Ovary (tissue), 3 donors: ENCODE measurements at regions not wholly inside any gene's neighbourhood (a gene's known extent, or its start where the extent isn't known, plus 50 kb on each side); places are given as distances from the start of the nearest gene placed in this dataset.

Source experiments
- EP300 ChIP-seq: sonication (generic); formaldehyde crosslinking; IDR thresholded peaks from one replicate; pipeline ENCODE4 v1.6.1; 2017; ENCODE audit warnings: antibody characterized with exemption
- TF ChIP-seq, protein P1 (sequence below), 3 donors: fragments of 450-650 bp in 2 of 3; fragments of 200-600 bp in 1 of 3; IDR thresholded peaks; one replicate each; pipeline versions ENCODE4 v1.5.1 to v1.8.0; 2016 to 2022; ENCODE audit warnings: antibody characterized with exemption in 3 of 3, mild to moderate bottlenecking in 1 of 3
- donor health status: DM: no; HTN: no; CAD: no.

DNA sequence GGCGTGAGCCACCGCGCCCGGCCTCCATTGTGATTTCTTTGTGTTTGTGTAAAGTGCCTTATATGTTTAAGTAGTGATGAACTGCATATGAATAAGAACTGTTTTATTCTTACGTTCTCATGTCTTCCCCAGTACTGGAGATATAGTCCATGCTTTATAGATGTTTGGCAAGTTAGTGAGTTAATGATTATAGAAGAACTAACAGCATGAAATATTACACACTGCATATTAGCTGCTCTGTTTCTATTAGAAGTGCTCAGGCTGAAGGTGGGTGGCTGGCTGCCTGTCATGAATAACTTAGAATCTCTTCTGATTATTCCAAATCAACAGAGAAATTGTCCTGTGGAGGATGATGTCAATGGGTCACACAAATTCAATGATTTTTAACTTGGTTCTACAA lies 709.4 kb downstream of the GALC start:
- TF ChIP-seq, protein P1, sequence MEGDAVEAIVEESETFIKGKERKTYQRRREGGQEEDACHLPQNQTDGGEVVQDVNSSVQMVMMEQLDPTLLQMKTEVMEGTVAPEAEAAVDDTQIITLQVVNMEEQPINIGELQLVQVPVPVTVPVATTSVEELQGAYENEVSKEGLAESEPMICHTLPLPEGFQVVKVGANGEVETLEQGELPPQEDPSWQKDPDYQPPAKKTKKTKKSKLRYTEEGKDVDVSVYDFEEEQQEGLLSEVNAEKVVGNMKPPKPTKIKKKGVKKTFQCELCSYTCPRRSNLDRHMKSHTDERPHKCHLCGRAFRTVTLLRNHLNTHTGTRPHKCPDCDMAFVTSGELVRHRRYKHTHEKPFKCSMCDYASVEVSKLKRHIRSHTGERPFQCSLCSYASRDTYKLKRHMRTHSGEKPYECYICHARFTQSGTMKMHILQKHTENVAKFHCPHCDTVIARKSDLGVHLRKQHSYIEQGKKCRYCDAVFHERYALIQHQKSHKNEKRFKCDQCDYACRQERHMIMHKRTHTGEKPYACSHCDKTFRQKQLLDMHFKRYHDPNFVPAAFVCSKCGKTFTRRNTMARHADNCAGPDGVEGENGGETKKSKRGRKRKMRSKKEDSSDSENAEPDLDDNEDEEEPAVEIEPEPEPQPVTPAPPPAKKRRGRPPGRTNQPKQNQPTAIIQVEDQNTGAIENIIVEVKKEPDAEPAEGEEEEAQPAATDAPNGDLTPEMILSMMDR (IDR thresholded peaks at IDR 0.05) = no peak
- no peak for TF ChIP-seq EP300
